Loucy (cell line): ENCODE measurements at regions not wholly inside any gene's neighbourhood (a gene's known extent, or its start where the extent isn't known, plus 50 kb on each side); places are given as distances from the start of the nearest gene placed in this dataset.
"Not testable (repeated sequence)": the region's sequence is repeated elsewhere in the genome, so short reads cannot be mapped to it uniquely, and the experiment has no call there.

ENCODE experiments used
- EZH2phosphoT487 ChIP-seq: fragments of 200-600 bp; IDR thresholded peaks from 2 replicates; pipeline ENCODE4 v1.6.1; 2018; ENCODE audit warnings: antibody characterized with exemption, mild to moderate bottlenecking, moderate library complexity, borderline replicate concordance
- TF ChIP-seq, protein P1 (sequence below): fragments of 200-600 bp; sonication (generic); conservative IDR thresholded peaks from 2 replicates; pipeline ENCODE4 v1.5.1; 2014; ENCODE audit warnings: mild to moderate bottlenecking, antibody characterized with exemption, low read length

DNA sequence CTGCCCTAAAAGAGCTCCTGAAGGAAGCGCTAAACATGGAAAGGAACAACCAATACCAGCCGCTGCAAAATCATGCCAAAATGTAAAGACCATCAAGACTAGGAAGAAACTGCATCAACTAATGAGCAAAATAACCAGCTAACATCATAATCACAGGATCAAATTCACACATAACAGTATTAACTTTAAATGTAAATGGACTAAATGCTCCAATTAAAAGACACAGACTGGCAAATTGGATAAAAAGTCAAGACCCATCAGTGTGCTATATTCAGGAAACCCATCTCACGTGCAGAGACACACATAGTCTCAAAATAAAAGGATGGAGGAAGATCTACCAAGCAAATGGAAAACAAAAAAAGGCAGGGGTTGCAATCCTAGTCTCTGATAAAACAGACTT is 88.8 kb upstream of the CAV2 start:
- TF ChIP-seq, protein P1, sequence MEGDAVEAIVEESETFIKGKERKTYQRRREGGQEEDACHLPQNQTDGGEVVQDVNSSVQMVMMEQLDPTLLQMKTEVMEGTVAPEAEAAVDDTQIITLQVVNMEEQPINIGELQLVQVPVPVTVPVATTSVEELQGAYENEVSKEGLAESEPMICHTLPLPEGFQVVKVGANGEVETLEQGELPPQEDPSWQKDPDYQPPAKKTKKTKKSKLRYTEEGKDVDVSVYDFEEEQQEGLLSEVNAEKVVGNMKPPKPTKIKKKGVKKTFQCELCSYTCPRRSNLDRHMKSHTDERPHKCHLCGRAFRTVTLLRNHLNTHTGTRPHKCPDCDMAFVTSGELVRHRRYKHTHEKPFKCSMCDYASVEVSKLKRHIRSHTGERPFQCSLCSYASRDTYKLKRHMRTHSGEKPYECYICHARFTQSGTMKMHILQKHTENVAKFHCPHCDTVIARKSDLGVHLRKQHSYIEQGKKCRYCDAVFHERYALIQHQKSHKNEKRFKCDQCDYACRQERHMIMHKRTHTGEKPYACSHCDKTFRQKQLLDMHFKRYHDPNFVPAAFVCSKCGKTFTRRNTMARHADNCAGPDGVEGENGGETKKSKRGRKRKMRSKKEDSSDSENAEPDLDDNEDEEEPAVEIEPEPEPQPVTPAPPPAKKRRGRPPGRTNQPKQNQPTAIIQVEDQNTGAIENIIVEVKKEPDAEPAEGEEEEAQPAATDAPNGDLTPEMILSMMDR, result not testable (repeated sequence)
- not testable (repeated sequence) for TF ChIP-seq EZH2phosphoT487
